ACC112 (cell line): ENCODE measurements at regions not wholly inside any gene's neighbourhood (a gene's known extent, or its start where the extent isn't known, plus 50 kb on each side); places are given as distances from the start of the nearest gene placed in this dataset.
A peak's percentile ranks its signal among the peaks of the same experiment; 100 is the strongest.

Experiments used
- H2AFZ ChIP-seq: fragments of 200-600 bp; sonication (generic); one replicate; pipeline ENCODE4 v1.6.0; 2017; ENCODE audit warnings: antibody characterized with exemption, low read length; ENCODE audit not compliant: unreplicated experiment
- H3K27ac ChIP-seq: fragments of 200-600 bp; sonication (generic); 2 replicates; pipeline ENCODE4 v1.5.1; 2014; ENCODE audit warnings: low read depth, mild to moderate bottlenecking, antibody characterized with exemption, low read length, moderate library complexity
- H3K27me3 ChIP-seq: fragments of 200-600 bp; sonication (generic); 2 replicates; pipeline ENCODE4 v1.6.1; 2014; ENCODE audit warnings: mild to moderate bottlenecking, antibody characterized with exemption, low read length, moderate library complexity, mixed read lengths; ENCODE audit not compliant: insufficient read depth
- H3K36me3 ChIP-seq: fragments of 200-600 bp; sonication (generic); 2 replicates; pipeline ENCODE4 v1.6.1; 2016; ENCODE audit warnings: mild to moderate bottlenecking, antibody characterized with exemption, low read length, moderate library complexity, mixed read lengths; ENCODE audit not compliant: insufficient read depth
- H3K4me1 ChIP-seq: fragments of 200-600 bp; sonication (generic); one replicate; pipeline ENCODE4 v1.6.1; 2016; ENCODE audit warnings: low read length, mixed read lengths; ENCODE audit not compliant: insufficient read depth, unreplicated experiment, control insufficient read depth
- H3K4me3 ChIP-seq: fragments of 200-600 bp; sonication (generic); 2 replicates; pipeline ENCODE4 v1.5.1; 2014; ENCODE audit warnings: mild to moderate bottlenecking, low read depth, low read length
- H3K79me2 ChIP-seq: fragments of 200-600 bp; sonication (generic); one replicate; pipeline ENCODE4 v1.6.0; 2016; ENCODE audit warnings: low read length; ENCODE audit not compliant: control insufficient read depth, unreplicated experiment, insufficient read depth

GRCh38 chr18:46320297-46320696, 216.1 kb downstream of the HAUS1 start:
- no peaks in the 10 kb centered on the region for H3K36me3 ChIP-seq
- no peak overlapping the region for H3K4me3 ChIP-seq
- H3K4me1 ChIP-seq, result peaks cover 30% of the 10 kb centered on the region
- H3K79me2 ChIP-seq, result no peaks in the 10 kb centered on the region
- no peak overlapping the region for H2AFZ ChIP-seq
- H3K27me3 ChIP-seq, result peaks cover 11% of the 10 kb centered on the region
- H3K27ac ChIP-seq, result no peak overlapping the region

- no peaks in the 10 kb centered on the region for H3K79me2 ChIP-seq
- peak overlapping the region; percentile 0; the same call in 1 of the 2 replicates for H3K4me3 ChIP-seq
- peaks cover 8% of the 10 kb centered on the region for H3K27me3 ChIP-seq
- H3K36me3 ChIP-seq, result no peaks in the 10 kb centered on the region
- peaks cover 30% of the 10 kb centered on the region for H3K4me1 ChIP-seq
- H3K27ac ChIP-seq, result peak overlapping the region; percentile 73
- H2AFZ ChIP-seq, result no peak overlapping the region
Measured at GRCh38 chr18:46320928-46321711, 216.9 kb downstream of the HAUS1 start.

- Histone ChIP-seq H3K36me3 (no peaks in the 10 kb centered on the region), H3K4me1 (peaks cover 30% of the 10 kb centered on the region), H2AFZ (peak overlapping the region; percentile 27), H3K27ac (peak overlapping the region; percentile 73), H3K4me3 (peak overlapping the region; percentile 0; the same call in 1 of the 2 replicates), H3K79me2 (no peaks in the 10 kb centered on the region), H3K27me3 (peaks cover 8% of the 10 kb centered on the region; the same call in 1 of the 2 replicates)
Measured at GRCh38 chr18:46321955-46322354, 217.8 kb downstream of the HAUS1 start.

GRCh38 chr18:46322411-46322891, 218.3 kb downstream of the HAUS1 start:
- H3K27me3 ChIP-seq, result peaks cover 6% of the 10 kb centered on the region; the same call in 1 of the 2 replicates
- H2AFZ ChIP-seq, result peak overlapping the region; percentile 27
- no peaks in the 10 kb centered on the region for H3K36me3 ChIP-seq
- no peak overlapping the region for H3K4me3 ChIP-seq
- peak overlapping the region; percentile 73; the same call in 1 of the 2 replicates for H3K27ac ChIP-seq
- H3K79me2 ChIP-seq, result no peaks in the 10 kb centered on the region
- H3K4me1 ChIP-seq, result peaks cover 30% of the 10 kb centered on the region

- H3K4me3 ChIP-seq, result no peak overlapping the region
- no peaks in the 10 kb centered on the region for H3K36me3 ChIP-seq
- peaks cover 30% of the 10 kb centered on the region for H3K4me1 ChIP-seq
- H3K27me3 ChIP-seq, result 0 out of 2 replicates have a peak, but pooled peaks cover under 1% of the 10 kb centered on the region
- no peak overlapping the region for H2AFZ ChIP-seq
- H3K27ac ChIP-seq, result no peak overlapping the region
- H3K79me2 ChIP-seq, result no peaks in the 10 kb centered on the region
Measured at GRCh38 chr18:46322941-46323340, 218.8 kb downstream of the HAUS1 start.

GRCh38 chr18:46324087-46324955, 220.1 kb downstream of the HAUS1 start:
- H3K4me3 ChIP-seq, result no peak overlapping the region
- no peaks in the 10 kb centered on the region for H3K79me2 ChIP-seq
- H3K27ac ChIP-seq, result no peak overlapping the region
- no peaks in the 10 kb centered on the region for H3K27me3 ChIP-seq
- H3K4me1 ChIP-seq, result peaks cover 30% of the 10 kb centered on the region
- no peaks in the 10 kb centered on the region for H3K36me3 ChIP-seq
- peak overlapping the region; percentile 42 for H2AFZ ChIP-seq

- H2AFZ ChIP-seq, result no peak overlapping the region
Measured at GRCh38 chr18:46325895-46326294, 221.7 kb downstream of the HAUS1 start.

GRCh38 chr18:46329736-46330246, 225.6 kb downstream of the HAUS1 start:
- no peak overlapping the region for H2AFZ ChIP-seq
- H3K4me3 ChIP-seq, result no peak overlapping the region
- H3K36me3 ChIP-seq, result no peaks in the 10 kb centered on the region
- H3K27me3 ChIP-seq, result peaks cover 37% of the 10 kb centered on the region
- no peak overlapping the region for H3K27ac ChIP-seq
- no peaks in the 10 kb centered on the region for H3K79me2 ChIP-seq
- no peaks in the 10 kb centered on the region for H3K4me1 ChIP-seq

More at GRCh38 chr18:46325895-46326294, 221.7 kb downstream of the HAUS1 start:
- H3K27ac ChIP-seq, result no peak overlapping the region
- H3K79me2 ChIP-seq, result no peaks in the 10 kb centered on the region
- H3K4me1 ChIP-seq, result peaks cover 23% of the 10 kb centered on the region
- peaks cover 7% of the 10 kb centered on the region for H3K27me3 ChIP-seq
- no peaks in the 10 kb centered on the region for H3K36me3 ChIP-seq
- H3K4me3 ChIP-seq, result no peak overlapping the region

GRCh38 chr18:46331316-46331715, 227.1 kb downstream of the HAUS1 start:
- H2AFZ ChIP-seq, result no peak overlapping the region
- H3K4me3 ChIP-seq, result no peak overlapping the region
- H3K36me3 ChIP-seq, result no peaks in the 10 kb centered on the region
- peaks cover 52% of the 10 kb centered on the region for H3K27me3 ChIP-seq
- no peak overlapping the region for H3K27ac ChIP-seq
- H3K4me1 ChIP-seq, result no peaks in the 10 kb centered on the region
- H3K79me2 ChIP-seq, result no peaks in the 10 kb centered on the region

- H3K27ac ChIP-seq, result no peak overlapping the region
- H3K4me3 ChIP-seq, result no peak overlapping the region
- H3K36me3 ChIP-seq, result no peaks in the 10 kb centered on the region
- no peaks in the 10 kb centered on the region for H3K79me2 ChIP-seq
- no peak overlapping the region for H2AFZ ChIP-seq
- H3K4me1 ChIP-seq, result no peaks in the 10 kb centered on the region
- peaks cover 63% of the 10 kb centered on the region for H3K27me3 ChIP-seq
Measured at GRCh38 chr18:46332286-46332801, 228.2 kb downstream of the HAUS1 start.
